HG02943 (cell line): ENCODE measurements at regions not wholly inside any gene's neighbourhood (a gene's known extent, or its start where the extent isn't known, plus 50 kb on each side); places are given as distances from the start of the nearest gene placed in this dataset.
"Not testable (repeated sequence)": the region's sequence is repeated elsewhere in the genome, so short reads cannot be mapped to it uniquely, and the experiment has no call there.

ENCODE experiments used
- ATAC-seq: cut with Tn5 transposase; IDR thresholded peaks from one replicate; pipeline ENCODE4 v1.9.1; 2021; ENCODE audit warnings: mild to moderate bottlenecking, low read depth, moderate library complexity; ENCODE audit not compliant: unreplicated experiment

GRCh38 chr5:89794504-89794903 is 615.1 kb downstream of the CETN3 start:
- ATAC-seq: not testable (repeated sequence)

GRCh38 chr5:89779734-89780133 is 629.8 kb downstream of the CETN3 start:
- ATAC-seq: not testable (repeated sequence)

- ATAC-seq: no peak
Observed at GRCh38 chr5:89777758-89778157, 631.8 kb downstream of the CETN3 start.

GRCh38 chr5:89769975-89770374 is 639.6 kb downstream of the CETN3 start:
- ATAC-seq: no peak

GRCh38 chr5:89759802-89760201 is 649.8 kb downstream of the CETN3 start:
- no peak for ATAC-seq

- no peak for ATAC-seq
Observed at GRCh38 chr5:89758146-89758545, 651.4 kb downstream of the CETN3 start.

- no peak for ATAC-seq
Observed at GRCh38 chr5:89756955-89757354, 652.6 kb downstream of the CETN3 start.

- no peak for ATAC-seq
Observed at GRCh38 chr5:89755024-89755423, 654.5 kb downstream of the CETN3 start.

GRCh38 chr5:89735082-89735481 is 674.5 kb downstream of the CETN3 start:
- ATAC-seq: no peak

- ATAC-seq: no peak
Observed at GRCh38 chr5:89733772-89734171, 675.8 kb downstream of the CETN3 start.

- no peak for ATAC-seq
Observed at GRCh38 chr5:89729623-89730301, 679.8 kb downstream of the CETN3 start.

GRCh38 chr5:89728750-89729149 is 680.8 kb downstream of the CETN3 start:
- ATAC-seq: no peak

GRCh38 chr5:89728134-89728533 is 681.4 kb downstream of the CETN3 start:
- ATAC-seq: no peak

- ATAC-seq: no peak
Observed at GRCh38 chr5:89724379-89725095, 685.0 kb downstream of the CETN3 start.

- no peak for ATAC-seq
Observed at GRCh38 chr5:89723907-89724306, 685.6 kb downstream of the CETN3 start.

- ATAC-seq: no peak
Observed at GRCh38 chr5:89722538-89722937, 687.0 kb downstream of the CETN3 start.

- no peak for ATAC-seq
Observed at GRCh38 chr5:89721931-89722330, 687.6 kb downstream of the CETN3 start.

- ATAC-seq: no peak
Observed at GRCh38 chr5:89721353-89721752, 688.2 kb downstream of the CETN3 start.

- no peak for ATAC-seq
Observed at GRCh38 chr5:89712134-89712700, 697.3 kb downstream of the CETN3 start.

- ATAC-seq: no peak
Observed at GRCh38 chr5:89711526-89711925, 698.0 kb downstream of the CETN3 start.

GRCh38 chr5:89710006-89710405 is 699.5 kb downstream of the CETN3 start:
- ATAC-seq: no peak

GRCh38 chr5:89707891-89708290 is 701.7 kb downstream of the CETN3 start:
- no peak for ATAC-seq
